Body of pancreas (tissue), 4 donors: ENCODE measurements at regions not wholly inside any gene's neighbourhood (a gene's known extent, or its start where the extent isn't known, plus 50 kb on each side); places are given as distances from the start of the nearest gene placed in this dataset.

Source experiments
- ATAC-seq: fragments of 150-250 bp; one replicate; pipeline ENCODE4 v1.9.1; 2016
- DNase-seq, 4 donors: peaks; one replicate each; pipeline ENCODE4 v3.0.0-alpha.2; 2019
- H3K27ac ChIP-seq, 4 donors: fragments of 200-600 bp; sonication (generic); 1 replicate in 3 of 4; 2 replicates in 1 of 4; pipeline versions ENCODE4 v1.5.1 to v1.6.1; 2016 to 2019; ENCODE audit warnings: mild to moderate bottlenecking in 1 of 4, mixed read lengths in 1 of 4, moderate library complexity in 1 of 4
- H3K27me3 ChIP-seq, 2 donors: fragments of 200-600 bp; sonication (generic); one replicate each; pipeline ENCODE4 v1.6.0; 2016; ENCODE audit warnings: mild to moderate bottlenecking in 1 of 2
- H3K36me3 ChIP-seq, 2 donors: fragments of 200-600 bp; sonication (generic); replicated peaks in 1 of 2; 2 replicates each; pipeline ENCODE4 v1.5.1; 2016; ENCODE audit warnings: low read depth in 2 of 2; ENCODE audit not compliant: insufficient read depth in 1 of 2
- H3K4me1 ChIP-seq: fragments of 200-600 bp; sonication (generic); one replicate; pipeline ENCODE4 v1.6.0; 2016
- H3K4me3 ChIP-seq, 2 donors: fragments of 200-600 bp; sonication (generic); 1 replicate in 1 of 2; 2 replicates in 1 of 2; pipeline ENCODE4 v1.5.1; 2016 to 2019
- H3K9me3 ChIP-seq, 3 donors: fragments of 200-600 bp; sonication (generic); 1 replicate in 2 of 3; 2 replicates in 1 of 3; pipeline ENCODE4 v1.5.1; 2016
- CTCF ChIP-seq, 7 experiments: fragments of 450-650 bp in 4 of 7; fragments of 200-600 bp in 3 of 7; sonication (generic) in 3 of 7; IDR thresholded peaks; one replicate each; pipeline ENCODE4 v1.5.1; 2016 to 2019; ENCODE audit warnings: antibody characterized with exemption in 7 of 7
- POLR2A ChIP-seq, 3 donors: fragments of 450-650 bp; IDR thresholded peaks; one replicate each; pipeline ENCODE4 v1.6.1; 2016; ENCODE audit warnings: antibody characterized with exemption in 3 of 3, mild to moderate bottlenecking in 2 of 3
- WGBS, 2 donors: methylation state at CpG; one replicate each; pipeline ENCODE4 v1.1.5; 2017; 5-methylcytosine and 5-hydroxymethylcytosine counted together
- intact Hi-C: fragments of 100-400 bp; cut with DNase I; formaldehyde crosslinking; loops from one replicate; pipeline ENCODE4 v1.15.1; 2023

GRCh38 chr5:136924490-136924889, 559.1 kb upstream of the TRPC7 start:
- Histone ChIP-seq H3K4me3 (no peak overlapping the region), H3K9me3 (no peaks in the 10 kb centered on the region), H3K36me3 (no peaks in the 10 kb centered on the region), H3K27ac (no peak overlapping the region), H3K4me1 (no peaks in the 10 kb centered on the region), H3K27me3 (no peaks in the 10 kb centered on the region)
- no peak for DNase-seq
- no peak for TF ChIP-seq POLR2A (IDR thresholded peaks at IDR 0.05)
- no peak for TF ChIP-seq CTCF (IDR thresholded peaks at IDR 0.05)
- no peak for ATAC-seq
- intact Hi-C loops: no loop called here
- WGBS, 2 donors: 47 to 58% methylated on average over 1 of the region's 1 CpG

GRCh38 chr5:136910625-136911024, 545.3 kb upstream of the TRPC7 start:
- H3K27ac ChIP-seq: no peak overlapping the region
- no peak for DNase-seq
- intact Hi-C loops: no loop called here
- WGBS, 2 donors: 75 to 79% methylated on average over 2 of the region's 2 CpGs
- H3K36me3 ChIP-seq: no peaks in the 10 kb centered on the region
- TF ChIP-seq POLR2A (IDR thresholded peaks at IDR 0.05) (no peak), CTCF (IDR thresholded peaks at IDR 0.05) (no peak)
- H3K9me3 ChIP-seq: no peaks in the 10 kb centered on the region
- no peaks in the 10 kb centered on the region for H3K4me1 ChIP-seq
- no peak overlapping the region for H3K4me3 ChIP-seq
- no peaks in the 10 kb centered on the region for H3K27me3 ChIP-seq
- ATAC-seq: no peak

GRCh38 chr5:136909906-136910305, 544.6 kb upstream of the TRPC7 start:
- Histone ChIP-seq H3K4me1 (no peaks in the 10 kb centered on the region), H3K27me3 (no peaks in the 10 kb centered on the region), H3K9me3 (no peaks in the 10 kb centered on the region), H3K4me3 (no peak overlapping the region), H3K27ac (no peak overlapping the region), H3K36me3 (no peaks in the 10 kb centered on the region)
- ATAC-seq (no peak), DNase-seq (no peak)
- 74 to 75% methylated on average over 2 of the region's 2 CpGs for WGBS, 2 donors
- no peak for TF ChIP-seq CTCF (IDR thresholded peaks at IDR 0.05)
- TF ChIP-seq POLR2A (IDR thresholded peaks at IDR 0.05): no peak
- intact Hi-C loops: no loop called here

- Histone ChIP-seq H3K27ac (no peak overlapping the region), H3K27me3 (no peaks in the 10 kb centered on the region), H3K9me3 (no peaks in the 10 kb centered on the region), H3K4me3 (no peak overlapping the region), H3K36me3 (no peaks in the 10 kb centered on the region), H3K4me1 (no peaks in the 10 kb centered on the region)
- ATAC-seq (no peak), DNase-seq (no peak)
- WGBS, 2 donors: 65 to 67% methylated on average over 3 of the region's 3 CpGs
- TF ChIP-seq POLR2A (IDR thresholded peaks at IDR 0.05) (no peak), CTCF (IDR thresholded peaks at IDR 0.05) (no peak)
- intact Hi-C loops: no loop called here
Measured at GRCh38 chr5:136907371-136907770, 542.0 kb upstream of the TRPC7 start.

GRCh38 chr5:136906545-136906944, 541.2 kb upstream of the TRPC7 start:
- DNase-seq (no peak), ATAC-seq (no peak)
- Histone ChIP-seq H3K4me1 (no peaks in the 10 kb centered on the region), H3K4me3 (no peak overlapping the region), H3K27ac (no peak overlapping the region), H3K36me3 (no peaks in the 10 kb centered on the region), H3K9me3 (no peaks in the 10 kb centered on the region), H3K27me3 (no peaks in the 10 kb centered on the region)
- intact Hi-C loops: no loop called here
- WGBS, 2 donors: 41 to 83% methylated on average over 1 of the region's 1 CpG
- TF ChIP-seq POLR2A (IDR thresholded peaks at IDR 0.05) (no peak), CTCF (IDR thresholded peaks at IDR 0.05) (no peak)
